Chondrocyte (in vitro differentiated cells): ENCODE measurements at regions not wholly inside any gene's neighbourhood (a gene's known extent, or its start where the extent isn't known, plus 50 kb on each side); places are given as distances from the start of the nearest gene placed in this dataset.
"Not testable (repeated sequence)": the region's sequence is repeated elsewhere in the genome, so short reads cannot be mapped to it uniquely, and the experiment has no call there.

Experiments
- DNase-seq: peaks from one replicate; pipeline ENCODE4 v3.0.0; 2021; ENCODE audit warnings: mixed read lengths, low spot score
- H3K27ac Mint-ChIP-seq: one replicate; pipeline ENCODE4 v1.8.0; 2021; ENCODE audit warnings: mild to moderate bottlenecking, moderate library complexity, mixed read lengths; ENCODE audit not compliant: unreplicated experiment
- H3K27me3 Mint-ChIP-seq: 2 replicates; pipeline ENCODE4 v1.8.0; 2021; ENCODE audit warnings: low read depth, mixed read lengths
- H3K36me3 Mint-ChIP-seq: 2 replicates; pipeline ENCODE4 v1.8.0; 2021; ENCODE audit warnings: low read depth, mixed read lengths
- H3K4me1 Mint-ChIP-seq: 2 replicates; pipeline ENCODE4 v1.8.0; 2021; ENCODE audit warnings: low read depth, mild to moderate bottlenecking, mixed read lengths
- H3K4me3 Mint-ChIP-seq: one replicate; pipeline ENCODE4 v1.8.0; 2021; ENCODE audit warnings: mild to moderate bottlenecking, moderate library complexity, mixed read lengths; ENCODE audit not compliant: unreplicated experiment
- H3K9me3 Mint-ChIP-seq: 2 replicates; pipeline ENCODE4 v1.8.0; 2021; ENCODE audit warnings: low read depth, mixed read lengths
- CTCF ChIP-seq: fragments of 200-600 bp; sonication (generic); IDR thresholded peaks from 2 replicates; pipeline ENCODE4 v1.5.0; 2021; ENCODE audit warnings: antibody characterized with exemption, mild to moderate bottlenecking, moderate library complexity

GRCh38 chr19:28612275-28612769 lies 600.6 kb downstream of the UQCRFS1 start:
- no peak for DNase-seq
- no peaks in the 10 kb centered on the region for H3K36me3 Mint-ChIP-seq

GRCh38 chr19:28611227-28611914 lies 601.6 kb downstream of the UQCRFS1 start:
- not testable (repeated sequence) for DNase-seq, H3K27ac Mint-ChIP-seq, H3K36me3 Mint-ChIP-seq, H3K4me3 Mint-ChIP-seq, H3K27me3 Mint-ChIP-seq, H3K4me1 Mint-ChIP-seq
- peaks cover 48% of the 10 kb centered on the region for H3K9me3 Mint-ChIP-seq

More at GRCh38 chr19:28612275-28612769, 600.6 kb downstream of the UQCRFS1 start:
- Mint-ChIP-seq H3K4me1 (no peaks in the 10 kb centered on the region), H3K9me3 (peaks cover 48% of the 10 kb centered on the region), H3K27me3 (no peaks in the 10 kb centered on the region), H3K27ac (no peak overlapping the region), H3K4me3 (no peak overlapping the region)
- TF ChIP-seq CTCF = no peak

- no peak for TF ChIP-seq CTCF
- DNase-seq = no peak
- no peaks in the 10 kb centered on the region for H3K36me3 Mint-ChIP-seq
- H3K4me3 Mint-ChIP-seq = no peak overlapping the region
- H3K4me1 Mint-ChIP-seq = no peaks in the 10 kb centered on the region
- H3K27me3 Mint-ChIP-seq = no peaks in the 10 kb centered on the region
- no peak overlapping the region for H3K27ac Mint-ChIP-seq
- H3K9me3 Mint-ChIP-seq = peaks cover 50% of the 10 kb centered on the region
Measured at GRCh38 chr19:28610731-28611130, 602.2 kb downstream of the UQCRFS1 start.

GRCh38 chr19:28609944-28610343 lies 603.0 kb downstream of the UQCRFS1 start:
- no peaks in the 10 kb centered on the region for H3K4me1 Mint-ChIP-seq
- H3K9me3 Mint-ChIP-seq = peaks cover 43% of the 10 kb centered on the region

GRCh38 chr19:28609091-28609755 lies 603.7 kb downstream of the UQCRFS1 start:
- Mint-ChIP-seq H3K4me1 (no peaks in the 10 kb centered on the region), H3K9me3 (peaks cover 36% of the 10 kb centered on the region), H3K27ac (no peak overlapping the region)

More at GRCh38 chr19:28609944-28610343, 603.0 kb downstream of the UQCRFS1 start:
- no peak overlapping the region for H3K4me3 Mint-ChIP-seq
- no peak for DNase-seq
- no peaks in the 10 kb centered on the region for H3K27me3 Mint-ChIP-seq
- no peaks in the 10 kb centered on the region for H3K36me3 Mint-ChIP-seq
- H3K27ac Mint-ChIP-seq = no peak overlapping the region
- TF ChIP-seq CTCF = no peak

More at GRCh38 chr19:28609091-28609755, 603.7 kb downstream of the UQCRFS1 start:
- Mint-ChIP-seq H3K36me3 (no peaks in the 10 kb centered on the region), H3K4me3 (no peak overlapping the region), H3K27me3 (no peaks in the 10 kb centered on the region)
- DNase-seq = no peak
- TF ChIP-seq CTCF = no peak
